Right cardiac atrium (tissue), 5 donors: ENCODE measurements at regions not wholly inside any gene's neighbourhood (a gene's known extent, or its start where the extent isn't known, plus 50 kb on each side); places are given as distances from the start of the nearest gene placed in this dataset.

Source experiments
- ATAC-seq, 2 donors: fragments of 200-7000 bp; cut with Tn5 transposase; one replicate each; pipeline versions ENCODE4 v1.8.0 to v1.9.1; 2020; ENCODE audit warnings: moderate library complexity in 2 of 2, mild to moderate bottlenecking in 1 of 2
- DNase-seq, 3 donors: peaks; one replicate each; pipeline ENCODE4 v3.0.0-alpha.2; 2020
- H3K27ac ChIP-seq: one replicate; pipeline ENCODE4 v1.5.1; 2013; ENCODE audit warnings: mild to moderate bottlenecking, low read length, control low read depth, moderate library complexity
- H3K27me3 ChIP-seq: one replicate; pipeline ENCODE4 v1.6.1; 2013; ENCODE audit not compliant: control insufficient read depth, insufficient read depth
- H3K4me1 ChIP-seq: one replicate; pipeline ENCODE4 v1.6.1; 2013; ENCODE audit warnings: low read length; ENCODE audit not compliant: control insufficient read depth, insufficient read depth
- H3K4me3 ChIP-seq: one replicate; pipeline ENCODE4 v1.5.1; 2013; ENCODE audit warnings: low read length, control low read depth
- H3K9me3 ChIP-seq: one replicate; pipeline ENCODE4 v1.6.1; 2013; ENCODE audit warnings: low read length; ENCODE audit not compliant: control insufficient read depth
- WGBS: extraction: QIAGEN DNeasy Blood & Tissue Kit; methylation state at CpG from one replicate; pipeline ENCODE4 v1.1.7; 2013; 5-methylcytosine and 5-hydroxymethylcytosine counted together
- intact Hi-C, 4 donors: fragments of 100-400 bp; cut with DNase I; formaldehyde crosslinking; loops; one replicate each; pipeline versions ENCODE4 v1.11.0 to v1.14.0; 2022 to 2023
- donor health status: healthy with polysubstance abuse.
- donor health status: DM: no; HTN: yes; CAD: no.
- donor health status: DM: no; HTN: no; CAD: no.
- donor health status: DM: no; HTN: yes; CAD: no; lungs with severe emphysema.
- donor health status: DM: yes; HTN: yes; CAD: no.

GRCh38 chr4:104966349-104967033 is 180.2 kb upstream of the TET2 start:
- H3K9me3 ChIP-seq = no peaks in the 10 kb centered on the region
- WGBS = 60% methylated on average over 3 of the region's 3 CpGs
- intact Hi-C loops = no loop called here
- no peak overlapping the region for H3K4me3 ChIP-seq
- no peak overlapping the region for H3K27ac ChIP-seq
- DNase-seq (no peak), ATAC-seq (peak; percentile 40)
- H3K27me3 ChIP-seq = no peaks in the 10 kb centered on the region
- no peaks in the 10 kb centered on the region for H3K4me1 ChIP-seq

GRCh38 chr4:104967034-104967401 is 179.7 kb upstream of the TET2 start:
- intact Hi-C loops = no loop called here
- 58% methylated on average over 3 of the region's 3 CpGs for WGBS
- Histone ChIP-seq H3K9me3 (no peaks in the 10 kb centered on the region), H3K4me3 (no peak overlapping the region), H3K27me3 (no peaks in the 10 kb centered on the region), H3K4me1 (no peaks in the 10 kb centered on the region), H3K27ac (no peak overlapping the region)
- ATAC-seq = no peak
- no peak for DNase-seq

- Histone ChIP-seq H3K4me3 (no peak overlapping the region), H3K27ac (no peak overlapping the region), H3K9me3 (no peaks in the 10 kb centered on the region), H3K4me1 (no peaks in the 10 kb centered on the region), H3K27me3 (no peaks in the 10 kb centered on the region)
- ATAC-seq (no peak), DNase-seq (no peak)
- WGBS = 65% methylated on average over 3 of the region's 3 CpGs
- intact Hi-C loops = no loop called here
Measured at GRCh38 chr4:104969394-104970082, 177.1 kb upstream of the TET2 start.

- H3K27ac ChIP-seq = no peak overlapping the region
- no peak for DNase-seq
- intact Hi-C loops = no loop called here
- no peak for ATAC-seq
- no peaks in the 10 kb centered on the region for H3K27me3 ChIP-seq
- H3K4me3 ChIP-seq = no peak overlapping the region
- WGBS = 79% methylated on average over 2 of the region's 2 CpGs
- no peaks in the 10 kb centered on the region for H3K9me3 ChIP-seq
- no peaks in the 10 kb centered on the region for H3K4me1 ChIP-seq
Measured at GRCh38 chr4:104971462-104971861, 175.2 kb upstream of the TET2 start.

GRCh38 chr4:104973708-104974107 is 173.0 kb upstream of the TET2 start:
- WGBS = 49% methylated on average over 2 of the region's 2 CpGs
- no peak for ATAC-seq
- no peak overlapping the region for H3K4me3 ChIP-seq
- H3K4me1 ChIP-seq = no peaks in the 10 kb centered on the region
- DNase-seq = no peak
- intact Hi-C loops = no loop called here
- H3K9me3 ChIP-seq = no peaks in the 10 kb centered on the region
- H3K27ac ChIP-seq = no peak overlapping the region
- no peaks in the 10 kb centered on the region for H3K27me3 ChIP-seq

- WGBS = 76% methylated on average over 1 of the region's 1 CpG
- DNase-seq = no peak
- intact Hi-C loops = no loop called here
- no peak overlapping the region for H3K4me3 ChIP-seq
- no peaks in the 10 kb centered on the region for H3K27me3 ChIP-seq
- no peak for ATAC-seq
- no peaks in the 10 kb centered on the region for H3K9me3 ChIP-seq
- no peaks in the 10 kb centered on the region for H3K4me1 ChIP-seq
- no peak overlapping the region for H3K27ac ChIP-seq
Measured at GRCh38 chr4:104975617-104976016, 171.1 kb upstream of the TET2 start.

- Histone ChIP-seq H3K27ac (no peak overlapping the region), H3K4me1 (no peaks in the 10 kb centered on the region), H3K9me3 (no peaks in the 10 kb centered on the region), H3K27me3 (no peaks in the 10 kb centered on the region), H3K4me3 (no peak overlapping the region)
- intact Hi-C loops = no loop called here
- WGBS = 80% methylated on average over 2 of the region's 2 CpGs
- no peak for DNase-seq
- ATAC-seq = no peak
Measured at GRCh38 chr4:104976262-104976661, 170.4 kb upstream of the TET2 start.

GRCh38 chr4:104979083-104979760 is 167.5 kb upstream of the TET2 start:
- Histone ChIP-seq H3K9me3 (no peaks in the 10 kb centered on the region), H3K4me1 (no peaks in the 10 kb centered on the region), H3K27ac (no peak overlapping the region), H3K27me3 (no peaks in the 10 kb centered on the region), H3K4me3 (no peak overlapping the region)
- ATAC-seq = no peak
- no peak for DNase-seq
- intact Hi-C loops = no loop called here
- 88% methylated on average over 4 of the region's 4 CpGs for WGBS

- DNase-seq = no peak
- intact Hi-C loops = no loop called here
- ATAC-seq = no peak
- Histone ChIP-seq H3K27ac (no peak overlapping the region), H3K9me3 (no peaks in the 10 kb centered on the region), H3K4me3 (no peak overlapping the region), H3K27me3 (no peaks in the 10 kb centered on the region), H3K4me1 (no peaks in the 10 kb centered on the region)
- 64% methylated on average over 1 of the region's 1 CpG for WGBS
Measured at GRCh38 chr4:104983615-104984179, 163.0 kb upstream of the TET2 start.

- 69% methylated on average over 5 of the region's 5 CpGs for WGBS
- no peaks in the 10 kb centered on the region for H3K27me3 ChIP-seq
- no peaks in the 10 kb centered on the region for H3K9me3 ChIP-seq
- no peak overlapping the region for H3K4me3 ChIP-seq
- H3K4me1 ChIP-seq = no peaks in the 10 kb centered on the region
- no peak overlapping the region for H3K27ac ChIP-seq
- ATAC-seq (no peak), DNase-seq (no peak)
- intact Hi-C loops = no loop called here
Measured at GRCh38 chr4:104986306-104986705, 160.4 kb upstream of the TET2 start.

GRCh38 chr4:104989371-104989770 is 157.3 kb upstream of the TET2 start:
- ATAC-seq (no peak), DNase-seq (no peak)
- Histone ChIP-seq H3K4me1 (no peaks in the 10 kb centered on the region), H3K9me3 (no peaks in the 10 kb centered on the region), H3K27ac (no peak overlapping the region), H3K4me3 (no peak overlapping the region), H3K27me3 (no peaks in the 10 kb centered on the region)
- intact Hi-C loops = no loop called here
- 35% methylated on average over 4 of the region's 4 CpGs for WGBS
